GM13976 (cell line): ENCODE measurements at regions not wholly inside any gene's neighbourhood (a gene's known extent, or its start where the extent isn't known, plus 50 kb on each side); places are given as distances from the start of the nearest gene placed in this dataset.

Experiments used
- DNase-seq: peaks from one replicate; pipeline ENCODE4 v3.0.0; 2012; ENCODE audit warnings: low spot score
- in situ Hi-C: fragments of 300-500 bp; cut with MboI; formaldehyde crosslinking; loops from one replicate; pipeline ENCODE4 v1.12.0; 2022; ENCODE audit warnings: low sequenced_read_pairs, mixed read lengths, inconsistent platforms; ENCODE audit not compliant: unreplicated experiment
- TF ChIP-seq, protein P1 (sequence below): IDR thresholded peaks from 2 replicates; pipeline ENCODE4 v1.5.1; 2012; ENCODE audit warnings: borderline replicate concordance, mild to moderate bottlenecking; ENCODE audit not compliant: insufficient read depth; ENCODE audit errors: extremely low read depth, missing control alignments, control extremely low read depth

DNA sequence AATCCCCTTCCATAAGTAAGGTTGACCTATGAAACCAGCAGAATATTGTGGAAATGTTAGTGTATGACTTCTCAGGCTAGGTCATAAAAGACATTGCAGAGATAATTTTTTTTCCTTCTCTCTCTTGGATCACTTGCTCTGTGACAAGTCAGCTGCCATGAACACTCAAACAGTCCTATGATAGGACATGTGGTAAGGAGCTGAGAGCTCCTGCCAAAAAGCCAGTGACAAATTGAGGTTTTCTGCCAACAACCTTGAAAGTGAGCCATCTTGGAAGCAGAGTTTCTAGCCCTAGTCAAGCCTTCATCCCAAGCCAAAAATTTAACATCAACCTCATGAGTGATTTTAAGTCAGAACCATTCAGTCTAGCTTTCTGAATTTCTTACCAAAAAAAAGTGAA, 270.9 kb upstream of the NBEA start:
- in situ Hi-C loops = no loop called here
- TF ChIP-seq, protein P1, sequence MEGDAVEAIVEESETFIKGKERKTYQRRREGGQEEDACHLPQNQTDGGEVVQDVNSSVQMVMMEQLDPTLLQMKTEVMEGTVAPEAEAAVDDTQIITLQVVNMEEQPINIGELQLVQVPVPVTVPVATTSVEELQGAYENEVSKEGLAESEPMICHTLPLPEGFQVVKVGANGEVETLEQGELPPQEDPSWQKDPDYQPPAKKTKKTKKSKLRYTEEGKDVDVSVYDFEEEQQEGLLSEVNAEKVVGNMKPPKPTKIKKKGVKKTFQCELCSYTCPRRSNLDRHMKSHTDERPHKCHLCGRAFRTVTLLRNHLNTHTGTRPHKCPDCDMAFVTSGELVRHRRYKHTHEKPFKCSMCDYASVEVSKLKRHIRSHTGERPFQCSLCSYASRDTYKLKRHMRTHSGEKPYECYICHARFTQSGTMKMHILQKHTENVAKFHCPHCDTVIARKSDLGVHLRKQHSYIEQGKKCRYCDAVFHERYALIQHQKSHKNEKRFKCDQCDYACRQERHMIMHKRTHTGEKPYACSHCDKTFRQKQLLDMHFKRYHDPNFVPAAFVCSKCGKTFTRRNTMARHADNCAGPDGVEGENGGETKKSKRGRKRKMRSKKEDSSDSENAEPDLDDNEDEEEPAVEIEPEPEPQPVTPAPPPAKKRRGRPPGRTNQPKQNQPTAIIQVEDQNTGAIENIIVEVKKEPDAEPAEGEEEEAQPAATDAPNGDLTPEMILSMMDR = no peak

DNA sequence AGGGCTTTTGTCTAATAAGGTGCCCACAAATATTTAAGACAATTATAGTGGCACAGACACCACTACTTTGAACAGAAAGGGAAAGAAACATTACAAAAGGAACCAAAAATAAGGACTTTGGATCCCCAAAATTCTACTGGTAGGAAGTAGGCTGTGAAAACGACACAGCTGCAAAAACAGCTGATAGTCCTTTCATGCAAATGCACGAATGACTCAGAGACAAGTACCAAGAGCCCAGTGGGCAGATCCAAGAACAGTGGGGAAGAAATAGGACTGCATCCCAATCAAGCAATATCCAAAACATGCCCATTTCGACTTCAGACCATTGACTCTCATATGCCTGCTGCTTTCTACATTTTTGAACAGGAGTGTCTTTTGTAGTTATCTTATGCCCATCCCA, 269.4 kb upstream of the NBEA start:
- DNase-seq = no peak
- TF ChIP-seq, protein P1 = no peak
- in situ Hi-C loops = no loop called here

More for the DNA sequence above, 270.9 kb upstream of the NBEA start:
- no peak for DNase-seq

DNA sequence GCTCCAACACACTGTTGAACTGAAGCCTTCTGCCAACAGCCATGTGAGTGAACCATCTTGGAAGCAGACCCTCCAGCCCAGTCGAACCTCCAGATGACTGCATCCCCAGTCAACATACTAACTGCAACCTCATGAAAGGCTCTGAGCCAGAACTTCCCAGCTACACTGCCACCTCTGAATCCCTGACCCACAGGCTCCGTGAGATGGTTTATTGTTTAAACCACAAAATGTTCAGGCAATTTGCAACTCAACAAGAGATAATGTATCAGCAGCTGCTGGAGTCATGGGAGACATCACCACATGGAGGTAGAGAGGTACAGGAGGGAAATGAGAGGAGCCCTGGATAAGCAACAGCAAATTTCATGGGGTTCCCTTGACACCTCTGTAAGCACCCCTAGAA, 266.4 kb upstream of the NBEA start:
- DNase-seq = no peak
- TF ChIP-seq, protein P1 = no peak
- in situ Hi-C loops = no loop called here

DNA sequence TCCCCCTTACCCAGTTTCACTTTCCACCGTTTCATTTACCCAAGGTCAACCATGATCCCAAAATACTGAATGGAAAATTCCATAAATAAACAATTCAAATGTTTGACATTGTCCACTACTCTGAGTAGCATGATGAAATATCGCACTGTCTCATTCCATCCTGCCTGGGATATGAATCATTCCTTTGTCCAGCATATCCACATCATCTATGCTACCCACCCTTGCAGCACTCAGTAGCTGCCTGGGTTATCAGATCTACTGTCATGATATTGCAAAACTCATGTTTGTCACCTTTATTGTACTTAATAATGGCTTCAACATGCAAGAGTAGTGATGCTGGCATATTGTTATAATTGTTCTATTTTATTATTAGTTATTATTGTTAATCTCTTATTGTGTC, 263.9 kb upstream of the NBEA start:
- in situ Hi-C loops = no loop called here
- no peak for DNase-seq
- TF ChIP-seq, protein P1 = no peak

DNA sequence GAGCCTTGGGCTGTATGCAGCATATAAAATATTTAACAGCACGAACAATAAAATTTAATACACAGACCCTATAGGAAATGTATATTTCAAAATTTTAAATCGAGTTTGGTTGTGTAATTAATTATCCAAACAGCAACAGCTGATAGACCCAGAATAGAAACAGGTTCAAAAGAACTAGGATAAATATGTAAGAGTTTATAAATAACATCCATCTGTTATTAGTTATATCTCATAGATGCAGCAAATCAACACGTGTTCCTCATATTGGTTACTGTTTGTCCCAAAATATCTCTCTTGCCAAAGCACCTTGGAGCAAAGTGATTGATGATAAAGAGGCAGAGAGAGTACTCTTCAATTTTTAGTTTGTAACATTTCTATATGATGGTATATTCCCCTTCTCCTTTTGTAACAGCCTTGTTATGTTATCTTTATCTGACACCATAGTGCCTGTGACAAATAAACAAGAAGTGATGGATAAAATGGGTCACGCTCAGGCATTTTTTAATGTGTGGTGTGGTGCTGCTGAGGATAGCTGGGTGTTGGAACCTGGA, 260.6 kb upstream of the NBEA start:
- no peak for DNase-seq
- in situ Hi-C loops = no loop called here
- TF ChIP-seq, protein P1 = no peak

DNA sequence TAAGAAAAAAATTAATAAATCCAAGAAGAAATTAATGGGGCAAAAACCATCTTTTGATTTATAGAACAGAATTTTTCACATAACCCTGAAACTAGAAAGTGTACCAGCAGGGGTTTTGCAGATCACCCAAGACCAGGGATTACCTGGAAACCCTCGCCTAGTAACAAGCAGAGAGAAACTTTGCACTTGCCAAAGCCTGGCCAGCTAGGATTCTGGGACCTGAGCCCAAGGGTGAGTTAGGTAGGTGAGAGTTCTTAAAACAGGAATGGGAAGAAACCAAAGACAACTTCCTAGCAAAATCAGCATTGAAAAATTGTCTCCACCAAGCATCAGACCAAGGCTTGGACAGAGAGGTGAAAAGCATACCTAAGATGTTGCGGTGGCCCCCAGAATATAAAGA, 247.0 kb upstream of the NBEA start:
- in situ Hi-C loops = no loop called here
- TF ChIP-seq, protein P1 = no peak
- no peak for DNase-seq

DNA sequence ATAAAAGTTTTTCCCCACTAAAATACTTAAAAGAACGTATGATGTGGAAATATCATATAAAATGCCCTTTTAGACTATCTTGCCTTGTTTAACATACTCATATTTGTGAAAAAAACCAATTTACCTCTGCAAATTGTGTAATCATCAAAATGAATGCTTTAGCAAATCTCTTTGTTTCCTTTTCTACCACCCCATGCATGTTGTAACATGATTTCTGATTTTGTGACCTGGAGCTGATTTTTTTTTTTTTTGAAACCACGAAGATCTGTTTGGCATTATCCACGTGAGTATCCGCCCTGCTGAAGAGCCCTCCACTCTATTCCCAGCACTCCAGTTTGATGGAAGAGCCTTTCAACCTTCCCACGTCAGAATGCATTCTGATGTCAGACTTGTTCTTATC, 245.8 kb upstream of the NBEA start:
- DNase-seq = no peak
- TF ChIP-seq, protein P1 = no peak
- in situ Hi-C loops = no loop called here
